Coronary artery (tissue), 2 donors: ENCODE measurements at regions not wholly inside any gene's neighbourhood (a gene's known extent, or its start where the extent isn't known, plus 50 kb on each side); places are given as distances from the start of the nearest gene placed in this dataset.

Source experiments
- DNase-seq: peaks from one replicate; pipeline ENCODE4 v3.0.0-alpha.2; 2017; ENCODE audit warnings: low spot score
- H3K27ac ChIP-seq, 2 donors: fragments of 200-600 bp; sonication (generic); one replicate each; pipeline ENCODE4 v1.5.1; 2016 to 2019
- H3K4me3 ChIP-seq: fragments of 200-600 bp; sonication (generic); 2 replicates; pipeline ENCODE4 v1.5.1; 2016; ENCODE audit warnings: mild to moderate bottlenecking, moderate library complexity
- TF ChIP-seq, protein P1 (sequence below): fragments of 200-600 bp; sonication (generic); IDR thresholded peaks from one replicate; pipeline ENCODE4 v1.5.1; 2019; ENCODE audit warnings: antibody characterized with exemption

- Histone ChIP-seq H3K27ac (no peak overlapping the region), H3K4me3 (no peak overlapping the region)
- TF ChIP-seq, protein P1, sequence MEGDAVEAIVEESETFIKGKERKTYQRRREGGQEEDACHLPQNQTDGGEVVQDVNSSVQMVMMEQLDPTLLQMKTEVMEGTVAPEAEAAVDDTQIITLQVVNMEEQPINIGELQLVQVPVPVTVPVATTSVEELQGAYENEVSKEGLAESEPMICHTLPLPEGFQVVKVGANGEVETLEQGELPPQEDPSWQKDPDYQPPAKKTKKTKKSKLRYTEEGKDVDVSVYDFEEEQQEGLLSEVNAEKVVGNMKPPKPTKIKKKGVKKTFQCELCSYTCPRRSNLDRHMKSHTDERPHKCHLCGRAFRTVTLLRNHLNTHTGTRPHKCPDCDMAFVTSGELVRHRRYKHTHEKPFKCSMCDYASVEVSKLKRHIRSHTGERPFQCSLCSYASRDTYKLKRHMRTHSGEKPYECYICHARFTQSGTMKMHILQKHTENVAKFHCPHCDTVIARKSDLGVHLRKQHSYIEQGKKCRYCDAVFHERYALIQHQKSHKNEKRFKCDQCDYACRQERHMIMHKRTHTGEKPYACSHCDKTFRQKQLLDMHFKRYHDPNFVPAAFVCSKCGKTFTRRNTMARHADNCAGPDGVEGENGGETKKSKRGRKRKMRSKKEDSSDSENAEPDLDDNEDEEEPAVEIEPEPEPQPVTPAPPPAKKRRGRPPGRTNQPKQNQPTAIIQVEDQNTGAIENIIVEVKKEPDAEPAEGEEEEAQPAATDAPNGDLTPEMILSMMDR = no peak
- DNase-seq = no peak
Measured at GRCh38 chr12:92551210-92551609, 151.6 kb upstream of the PLEKHG7 start.

GRCh38 chr12:92550661-92551060, 152.1 kb upstream of the PLEKHG7 start:
- DNase-seq = no peak
- TF ChIP-seq, protein P1 = no peak
- no peak overlapping the region for H3K27ac ChIP-seq
- H3K4me3 ChIP-seq = no peak overlapping the region

DNA sequence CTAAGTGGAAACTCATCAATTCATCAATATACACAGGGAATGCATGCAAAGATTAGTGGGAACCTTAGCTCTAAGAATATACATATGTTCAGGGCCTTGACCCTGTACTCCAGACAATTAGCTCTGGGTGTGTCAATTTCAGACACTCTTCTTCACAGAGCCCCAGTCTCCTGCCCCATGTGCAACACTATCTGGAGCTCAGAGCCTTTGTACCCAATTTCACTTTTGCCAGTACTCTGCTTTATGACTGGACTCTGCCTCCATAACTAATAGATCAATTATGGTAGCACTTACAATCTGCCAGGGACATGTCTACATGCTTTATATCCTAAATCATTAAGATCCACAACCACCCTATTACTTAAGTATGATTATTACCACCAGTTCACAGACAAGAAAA, 152.5 kb upstream of the PLEKHG7 start:
- no peak for DNase-seq
- TF ChIP-seq, protein P1 = no peak
- H3K4me3 ChIP-seq = no peak overlapping the region
- H3K27ac ChIP-seq = no peak overlapping the region

- no peak for DNase-seq
- TF ChIP-seq, protein P1 = no peak
- Histone ChIP-seq H3K4me3 (no peak overlapping the region), H3K27ac (no peak overlapping the region)
Measured at GRCh38 chr12:92549516-92549915, 153.3 kb upstream of the PLEKHG7 start.

- DNase-seq = no peak
- Histone ChIP-seq H3K4me3 (no peak overlapping the region), H3K27ac (no peak overlapping the region)
- TF ChIP-seq, protein P1 = no peak
Measured at GRCh38 chr12:92547906-92548305, 154.9 kb upstream of the PLEKHG7 start.

GRCh38 chr12:92547420-92547819, 155.4 kb upstream of the PLEKHG7 start:
- H3K27ac ChIP-seq = no peak overlapping the region
- TF ChIP-seq, protein P1 = no peak
- DNase-seq = no peak
- no peak overlapping the region for H3K4me3 ChIP-seq

DNA sequence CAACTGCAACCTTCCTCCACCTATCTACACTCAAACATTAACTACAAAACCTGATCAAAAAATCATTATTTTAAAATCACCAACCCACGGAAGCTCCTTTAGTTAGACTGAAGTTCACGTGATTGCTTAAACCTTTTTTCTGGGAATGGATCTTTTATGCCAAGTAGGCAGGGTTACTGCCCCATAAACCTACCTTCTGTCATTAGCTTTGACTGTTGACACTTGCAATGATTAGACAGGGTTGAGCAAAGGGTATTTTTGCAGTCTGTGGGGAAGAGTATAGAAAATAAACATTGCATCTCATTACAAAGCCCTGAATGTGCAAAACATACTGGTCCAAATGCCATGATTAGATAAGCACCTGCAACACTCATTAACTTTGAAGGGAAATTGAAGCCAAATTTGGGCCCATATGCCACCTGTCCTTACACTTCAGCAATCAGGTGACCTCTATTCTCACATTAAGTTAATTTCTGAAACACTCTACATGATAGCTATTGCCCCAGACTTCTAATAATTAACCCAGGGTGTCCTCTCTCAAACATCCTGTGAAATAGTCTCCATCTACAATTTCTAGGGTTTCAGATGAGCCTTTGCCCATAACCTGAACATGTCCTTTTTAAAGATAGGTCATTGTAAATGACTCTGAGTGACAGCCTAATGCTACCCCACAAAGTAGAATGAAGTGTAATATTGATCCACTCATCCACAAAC, 156.0 kb upstream of the PLEKHG7 start:
- no peak overlapping the region for H3K4me3 ChIP-seq
- no peak for DNase-seq
- no peak overlapping the region for H3K27ac ChIP-seq
- TF ChIP-seq, protein P1 = no peak
